Activated CD8-positive, alpha-beta memory T cell treated with anti-CD3 and anti-CD28 coated beads, Interleukin-2, amount 50 U/mL, for 4 hours (primary cell): ENCODE measurements at regions not wholly inside any gene's neighbourhood (a gene's known extent, or its start where the extent isn't known, plus 50 kb on each side); places are given as distances from the start of the nearest gene placed in this dataset.

Experiments
- DNase-seq: peaks from one replicate; pipeline ENCODE4 v3.0.0-alpha.2; 2020

GRCh38 chr2:120617055-120617454 lies 118.6 kb upstream of the GLI2 start:
- DNase-seq: no peak

- no peak for DNase-seq
Measured at GRCh38 chr2:120618830-120619229, 116.8 kb upstream of the GLI2 start.

- DNase-seq: no peak
Measured at GRCh38 chr2:120619579-120619978, 116.1 kb upstream of the GLI2 start.

- no peak for DNase-seq
Measured at GRCh38 chr2:120620025-120620793, 115.5 kb upstream of the GLI2 start.

DNA sequence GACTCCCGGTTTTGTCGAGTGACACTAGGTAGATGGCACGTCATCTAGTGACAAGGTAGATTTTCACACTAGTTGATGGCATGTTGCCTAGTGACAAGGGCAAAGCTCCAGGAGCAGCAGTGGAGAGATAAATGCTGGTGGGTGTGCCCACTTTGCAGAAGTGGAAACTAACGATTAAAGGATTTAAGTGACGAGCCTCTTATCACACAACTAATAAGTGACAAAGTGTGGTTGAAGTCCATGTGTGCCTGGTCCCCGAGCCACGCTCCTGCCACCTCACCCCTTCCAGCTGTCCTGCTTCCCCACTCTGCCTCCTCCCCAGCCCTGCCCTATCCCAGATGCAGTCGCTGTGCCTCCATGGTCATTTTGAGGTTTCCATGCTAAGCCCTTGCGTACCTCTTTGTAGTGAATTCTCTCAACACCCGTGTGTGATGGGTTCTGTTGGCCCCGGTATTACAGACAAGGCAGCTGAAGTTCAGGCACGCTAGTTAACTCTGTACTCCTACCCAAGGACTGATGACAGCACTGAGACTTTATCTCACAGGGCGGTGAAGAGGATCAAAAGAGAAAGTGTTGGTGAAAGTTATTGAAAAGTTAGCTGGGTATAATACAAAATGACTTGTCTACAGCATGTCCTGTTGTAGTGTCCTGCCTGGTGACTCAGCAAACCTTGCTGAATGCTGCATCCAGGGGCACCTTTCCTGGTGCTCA lies 113.4 kb upstream of the GLI2 start:
- DNase-seq: no peak

- no peak for DNase-seq
Measured at GRCh38 chr2:120622886-120623753, 112.5 kb upstream of the GLI2 start.

DNA sequence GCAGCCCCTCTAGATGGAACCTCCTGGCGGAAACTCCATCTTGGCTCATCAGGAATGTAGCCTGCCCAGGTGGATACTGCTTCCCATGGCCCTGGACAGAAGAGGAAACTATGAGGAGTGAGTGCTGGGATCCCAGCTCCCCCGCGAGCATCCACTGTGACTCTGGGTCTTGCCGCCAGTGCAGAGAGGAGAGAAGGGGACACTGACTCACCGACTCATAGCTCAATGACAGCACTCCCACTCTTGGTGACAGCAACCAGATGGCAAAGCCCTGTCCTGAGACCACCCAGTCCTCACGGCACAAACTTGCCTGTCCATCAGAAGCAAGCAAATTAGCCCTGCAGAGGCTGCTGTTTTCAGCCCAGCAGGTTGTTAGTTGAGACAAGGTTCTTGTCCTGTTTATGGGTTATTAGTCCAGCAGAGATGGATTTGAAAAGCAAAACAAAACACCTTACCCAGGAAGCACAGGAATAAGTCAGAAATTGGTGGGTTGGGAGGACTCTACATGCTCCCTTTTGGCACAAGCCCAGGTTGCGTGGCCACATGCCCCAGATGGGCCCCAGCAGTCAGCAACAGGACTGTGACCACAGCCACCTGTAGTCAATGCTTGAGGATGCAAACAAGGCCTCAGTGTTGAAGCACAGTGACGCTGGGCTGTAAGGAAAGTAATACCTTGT lies 111.5 kb upstream of the GLI2 start:
- no peak for DNase-seq

- DNase-seq: no peak
Measured at GRCh38 chr2:120624738-120625446, 110.8 kb upstream of the GLI2 start.

- DNase-seq: no peak
Measured at GRCh38 chr2:120625865-120626560, 109.7 kb upstream of the GLI2 start.

GRCh38 chr2:120626566-120626965 lies 109.1 kb upstream of the GLI2 start:
- no peak for DNase-seq

DNA sequence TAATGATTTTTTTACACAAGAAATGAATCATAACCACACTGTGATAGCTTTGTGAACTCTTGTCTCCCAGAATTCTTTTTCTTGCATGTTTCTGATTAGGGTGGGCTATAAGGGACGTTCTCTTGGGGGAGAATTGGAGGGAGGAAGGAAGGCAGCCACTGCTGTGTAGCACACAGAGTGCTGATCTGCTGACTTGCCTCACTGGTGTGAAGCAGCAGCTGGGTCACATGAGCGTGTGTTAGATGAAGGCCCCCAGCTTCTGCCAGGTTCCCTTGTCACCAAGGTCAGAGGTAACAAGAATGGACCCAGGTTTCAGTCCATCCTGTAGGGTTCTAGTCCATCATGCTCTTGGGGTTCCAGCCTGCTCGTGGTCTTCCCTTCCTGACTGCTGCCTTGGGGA lies 107.4 kb upstream of the GLI2 start:
- no peak for DNase-seq

DNA sequence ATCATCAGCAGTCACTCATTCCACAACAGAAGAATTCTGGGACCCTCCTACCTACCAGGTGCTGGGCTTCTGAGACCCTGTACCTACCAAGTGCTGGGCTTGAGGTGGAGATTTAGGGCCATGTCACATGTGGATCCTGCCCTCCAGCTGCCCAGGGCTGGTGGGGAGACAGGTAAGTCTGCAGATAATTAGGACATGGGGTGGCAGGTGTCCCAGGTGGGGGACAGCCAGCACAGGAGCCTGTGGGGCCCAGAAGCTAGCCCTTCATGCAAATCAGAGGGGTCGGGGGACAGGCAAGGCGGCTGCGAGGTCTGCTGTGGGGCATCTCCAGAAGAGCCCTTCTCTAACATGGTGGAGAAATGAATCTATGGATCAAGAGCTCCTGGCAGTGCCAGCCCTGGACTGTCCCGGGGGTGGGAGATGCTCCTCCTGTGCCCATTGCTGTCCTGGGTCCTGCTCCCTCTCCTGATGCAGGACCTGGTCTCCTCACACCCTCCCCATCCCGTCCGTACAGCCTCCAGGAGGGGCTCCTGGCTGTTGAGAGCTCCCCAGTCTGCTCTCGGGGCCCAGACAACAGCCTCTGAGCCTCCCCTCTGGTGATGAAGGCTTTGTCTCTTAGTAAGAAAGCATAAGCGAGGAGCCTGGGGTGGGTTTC lies 106.3 kb upstream of the GLI2 start:
- DNase-seq: no peak

GRCh38 chr2:120630031-120630701 lies 105.5 kb upstream of the GLI2 start:
- no peak for DNase-seq

GRCh38 chr2:120631236-120631635 lies 104.4 kb upstream of the GLI2 start:
- DNase-seq: no peak

DNA sequence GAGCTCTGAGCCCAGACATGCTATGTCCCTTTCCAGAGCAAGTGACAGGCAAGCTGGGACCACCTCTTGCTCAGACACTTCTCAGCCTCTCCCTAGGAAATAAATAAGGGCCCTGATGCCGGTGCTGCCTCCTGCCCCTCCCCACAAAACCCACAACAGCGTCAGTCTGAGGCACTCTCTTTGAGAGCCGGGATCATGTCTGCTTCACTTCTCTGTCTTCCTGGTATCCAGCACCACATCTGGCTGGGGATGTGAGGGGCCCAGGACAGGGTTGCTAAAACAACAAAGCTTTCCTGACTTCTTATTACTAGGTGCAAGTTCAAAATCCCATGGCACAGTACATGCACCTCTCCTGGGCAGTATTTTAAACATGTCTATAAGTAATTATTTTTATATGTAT lies 103.9 kb upstream of the GLI2 start:
- no peak for DNase-seq

DNA sequence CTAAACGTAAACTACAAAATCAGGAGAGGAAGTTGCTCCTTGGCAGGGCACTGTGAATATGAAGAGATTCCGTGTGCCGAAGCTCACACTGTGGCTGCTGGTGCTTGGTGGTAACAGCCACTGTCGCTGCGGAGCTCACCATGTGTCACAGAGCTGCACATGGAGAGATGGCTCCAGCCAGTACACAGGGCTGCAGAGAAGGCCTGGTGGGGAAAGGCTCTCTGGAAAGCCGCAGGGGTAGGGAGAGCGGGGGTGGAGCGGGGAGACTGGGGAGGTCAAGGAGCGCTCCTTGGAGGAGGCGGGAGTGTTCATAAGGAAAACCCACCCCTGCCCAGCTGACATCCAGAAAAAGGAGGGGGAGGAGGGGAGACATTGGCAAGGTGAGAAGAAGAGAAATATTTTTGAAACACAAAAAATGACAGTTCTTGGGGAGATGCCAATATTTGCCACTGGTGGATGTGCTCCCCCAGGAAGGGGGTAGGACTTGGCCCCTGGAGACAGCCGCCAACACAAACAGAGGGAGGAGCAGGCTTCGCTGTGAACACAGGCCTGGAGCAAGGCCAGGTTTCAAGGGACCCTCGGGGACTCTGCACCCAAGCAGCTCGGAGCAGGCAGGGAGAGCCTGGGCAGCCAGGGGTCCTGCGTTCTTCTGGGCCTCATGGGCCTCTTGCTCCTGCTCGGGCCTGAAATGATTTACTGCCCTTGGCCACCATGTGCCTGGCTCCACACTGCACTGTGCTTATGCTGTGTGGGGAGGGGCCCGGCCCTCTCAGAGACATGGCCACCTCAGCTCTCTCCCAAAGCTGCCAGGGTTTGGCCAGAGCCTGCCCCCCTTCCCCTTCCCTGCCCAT lies 102.6 kb upstream of the GLI2 start:
- no peak for DNase-seq

GRCh38 chr2:120634533-120634932 lies 101.1 kb upstream of the GLI2 start:
- DNase-seq: no peak

GRCh38 chr2:120635146-120635545 lies 100.5 kb upstream of the GLI2 start:
- no peak for DNase-seq

DNA sequence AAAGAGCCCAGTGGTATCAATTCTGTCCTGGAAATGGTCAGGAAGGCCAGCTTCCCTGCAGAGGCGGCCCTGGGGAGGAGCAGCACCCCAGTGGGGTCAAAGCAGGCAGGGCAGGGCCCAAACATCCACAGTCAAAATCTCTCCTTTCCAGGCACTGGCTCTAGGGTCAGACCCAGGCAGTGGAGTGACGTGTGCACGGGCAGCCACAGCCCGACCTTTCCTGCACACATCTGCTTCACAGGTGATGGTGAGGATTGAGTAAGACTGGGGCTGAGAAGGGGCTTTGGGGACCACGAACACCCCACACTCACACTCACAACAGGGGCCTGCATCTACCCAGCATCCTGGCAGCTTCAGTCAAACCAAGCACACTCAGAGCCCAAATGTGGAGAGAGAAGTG lies 97.8 kb upstream of the GLI2 start:
- no peak for DNase-seq

GRCh38 chr2:120638450-120638849 lies 97.2 kb upstream of the GLI2 start:
- no peak for DNase-seq
